HAP-1 (cell line): ENCODE measurements at regions not wholly inside any gene's neighbourhood (a gene's known extent, or its start where the extent isn't known, plus 50 kb on each side); places are given as distances from the start of the nearest gene placed in this dataset.

Experiments used
- DNase-seq, 2 experiments: peaks; one replicate each; pipeline ENCODE4 v3.0.0-alpha.2; 2016 to 2020; ENCODE audit warnings: low spot score in 2 of 2
- H3K27me3 ChIP-seq: fragments of 250-450 bp; sonication (Bioruptor Pico); 2 replicates; pipeline ENCODE4 v1.5.1; 2020; ENCODE audit warnings: low read depth, mild to moderate bottlenecking, moderate library complexity
- H3K36me3 ChIP-seq: fragments of 250-450 bp; sonication (Bioruptor Pico); replicated peaks from 2 replicates; pipeline ENCODE4 v1.5.1; 2020; ENCODE audit warnings: mild to moderate bottlenecking
- H3K4me1 ChIP-seq: fragments of 250-450 bp; sonication (Bioruptor Pico); 2 replicates; pipeline ENCODE4 v1.5.1; 2020; ENCODE audit warnings: mild to moderate bottlenecking
- H3K4me3 ChIP-seq: fragments of 250-450 bp; sonication (Bioruptor Pico); 2 replicates; pipeline ENCODE4 v1.5.1; 2020; ENCODE audit warnings: mild to moderate bottlenecking, moderate library complexity
- H3K9me3 ChIP-seq: fragments of 250-450 bp; sonication (Bioruptor Pico); 2 replicates; pipeline ENCODE4 v1.5.1; 2020; ENCODE audit warnings: mild to moderate bottlenecking, moderate library complexity
- in situ Hi-C: fragments of 300-500 bp; cut with MboI; formaldehyde crosslinking; loops from 3 replicates; pipeline ENCODE4 v1.14.3; 2020; ENCODE audit warnings: low sequenced_read_pairs, inconsistent platforms, mixed read lengths

DNA sequence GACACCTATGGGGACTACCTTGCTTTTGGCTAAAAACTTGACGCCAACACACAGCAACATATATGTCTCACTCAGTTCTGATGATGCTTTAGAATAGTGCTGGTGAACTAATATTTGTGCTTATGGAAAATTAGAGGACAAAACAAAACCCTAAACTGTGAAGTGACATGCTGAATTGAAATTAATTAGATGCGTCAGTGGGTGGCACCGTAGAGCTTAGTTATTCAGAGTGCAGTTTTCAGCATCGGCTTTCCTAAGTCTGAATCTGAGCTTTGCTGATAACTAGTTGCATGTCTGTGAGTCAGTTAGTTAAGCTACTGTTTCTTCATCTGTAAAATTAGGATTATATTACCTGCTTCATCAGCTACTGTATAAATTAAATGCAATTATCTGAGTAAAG, 245.0 kb upstream of the SORCS1 start:
- no peaks in the 10 kb centered on the region for H3K27me3 ChIP-seq
- H3K4me3 ChIP-seq = no peak overlapping the region
- no peaks in the 10 kb centered on the region for H3K36me3 ChIP-seq
- no peaks in the 10 kb centered on the region for H3K4me1 ChIP-seq
- in situ Hi-C loops = loop anchor here (25.0 kb wide), 1 partner anchor 403 kb away; no protein-coding TSS in a partner anchor
- H3K9me3 ChIP-seq = no peaks in the 10 kb centered on the region
- peak; percentile 35 to 49 for DNase-seq

GRCh38 chr10:107398115-107398514, 233.6 kb upstream of the SORCS1 start:
- in situ Hi-C loops = no loop called here

DNA sequence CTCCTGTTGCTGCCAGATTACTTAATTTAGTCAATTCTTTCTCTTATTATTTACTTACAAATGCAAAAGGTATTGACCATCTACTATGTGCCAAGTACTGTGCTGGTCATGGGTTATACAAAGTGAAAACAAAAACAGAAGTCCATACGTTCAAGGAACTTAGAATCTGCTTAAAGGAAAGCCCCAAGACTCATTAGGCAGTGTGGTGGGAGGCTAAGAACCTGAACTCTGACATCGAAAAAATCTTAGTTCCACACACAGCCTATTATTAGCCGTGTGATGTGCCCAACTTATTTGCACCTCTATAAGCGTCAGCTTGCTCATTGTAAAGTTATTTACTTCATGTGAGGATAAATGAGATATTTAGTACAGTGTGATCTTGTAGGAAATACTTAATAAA, 227.4 kb upstream of the SORCS1 start:
- DNase-seq = no peak
- Histone ChIP-seq H3K27me3 (peaks cover 21% of the 10 kb centered on the region), H3K4me1 (no peaks in the 10 kb centered on the region), H3K4me3 (no peak overlapping the region), H3K36me3 (no peaks in the 10 kb centered on the region), H3K9me3 (no peaks in the 10 kb centered on the region)
- in situ Hi-C loops = no loop called here

More at GRCh38 chr10:107398115-107398514, 233.6 kb upstream of the SORCS1 start:
- H3K27me3 ChIP-seq = peaks cover 6% of the 10 kb centered on the region
- DNase-seq = no peak
- H3K4me3 ChIP-seq = no peak overlapping the region
- H3K36me3 ChIP-seq = no peaks in the 10 kb centered on the region
- no peaks in the 10 kb centered on the region for H3K9me3 ChIP-seq
- H3K4me1 ChIP-seq = no peaks in the 10 kb centered on the region

- DNase-seq = no peak
- in situ Hi-C loops = no loop called here
- Histone ChIP-seq H3K4me3 (no peak overlapping the region), H3K4me1 (no peaks in the 10 kb centered on the region), H3K27me3 (peaks cover 21% of the 10 kb centered on the region), H3K36me3 (no peaks in the 10 kb centered on the region), H3K9me3 (no peaks in the 10 kb centered on the region)
Observed at GRCh38 chr10:107390563-107390962, 226.1 kb upstream of the SORCS1 start.

DNA sequence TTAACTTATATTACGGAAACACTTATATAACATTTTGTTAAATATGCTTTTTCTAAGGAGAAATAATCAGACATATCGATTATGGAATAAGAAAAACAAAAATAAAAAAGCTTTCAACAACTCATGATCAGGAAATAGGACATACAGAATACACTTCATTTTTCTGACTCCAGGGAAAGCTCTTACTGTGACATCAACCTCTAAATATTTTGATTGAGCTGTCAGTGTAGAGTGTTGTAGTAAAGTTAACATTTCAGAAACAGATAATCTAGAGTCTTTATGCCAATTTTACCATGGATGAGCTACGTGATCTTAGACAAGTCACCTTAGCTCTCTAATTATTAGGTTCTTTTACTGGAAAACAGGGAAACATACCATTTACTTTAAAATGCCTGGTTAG, 218.9 kb upstream of the SORCS1 start:
- Histone ChIP-seq H3K4me3 (no peak overlapping the region), H3K27me3 (no peaks in the 10 kb centered on the region), H3K9me3 (no peaks in the 10 kb centered on the region), H3K4me1 (no peaks in the 10 kb centered on the region), H3K36me3 (no peaks in the 10 kb centered on the region)
- in situ Hi-C loops = no loop called here
- no peak for DNase-seq

DNA sequence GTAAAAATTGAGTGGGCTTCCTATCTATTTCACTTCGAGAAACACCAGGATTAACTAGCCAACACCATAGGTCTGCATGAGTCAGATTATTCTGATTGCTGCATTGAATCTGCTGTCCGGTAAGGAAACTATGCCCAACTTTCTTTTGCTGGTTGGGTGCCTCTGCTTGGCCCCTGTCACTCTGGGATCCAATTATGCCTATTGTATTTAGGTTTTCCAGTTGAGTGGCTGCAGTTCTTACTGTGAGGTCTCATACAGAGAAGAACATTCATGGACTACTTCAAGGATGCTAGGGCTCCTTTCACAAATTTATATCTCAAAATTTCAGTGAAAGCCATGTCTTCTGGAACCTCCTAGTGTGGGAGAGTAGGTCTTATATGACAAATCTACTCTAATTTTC, 215.1 kb upstream of the SORCS1 start:
- H3K36me3 ChIP-seq = no peaks in the 10 kb centered on the region
- no peaks in the 10 kb centered on the region for H3K4me1 ChIP-seq
- no peak for DNase-seq
- no peaks in the 10 kb centered on the region for H3K27me3 ChIP-seq
- no peak overlapping the region for H3K4me3 ChIP-seq
- in situ Hi-C loops = no loop called here
- no peaks in the 10 kb centered on the region for H3K9me3 ChIP-seq

DNA sequence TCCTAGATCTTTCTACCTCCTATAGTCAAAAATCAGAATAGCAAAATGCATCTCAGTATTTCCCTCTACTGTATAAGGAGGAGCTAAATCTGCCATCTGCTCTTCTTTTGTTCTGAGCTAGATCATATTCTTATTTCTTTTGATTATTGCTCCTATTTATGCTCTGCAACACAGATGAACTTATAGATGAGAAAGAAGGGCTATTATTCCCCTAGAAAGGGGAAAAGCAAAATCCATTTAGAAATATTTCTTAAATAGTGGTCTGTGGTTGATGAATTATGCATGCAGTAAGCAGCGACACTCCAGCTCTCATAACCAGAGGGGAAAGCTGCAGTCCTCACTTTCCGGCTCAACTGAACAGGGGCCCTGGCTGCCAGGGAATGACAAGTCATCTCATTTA, 207.3 kb upstream of the SORCS1 start:
- no peak for DNase-seq
- in situ Hi-C loops = no loop called here
- Histone ChIP-seq H3K4me1 (no peaks in the 10 kb centered on the region), H3K36me3 (no peaks in the 10 kb centered on the region), H3K4me3 (no peak overlapping the region), H3K9me3 (no peaks in the 10 kb centered on the region), H3K27me3 (no peaks in the 10 kb centered on the region)

DNA sequence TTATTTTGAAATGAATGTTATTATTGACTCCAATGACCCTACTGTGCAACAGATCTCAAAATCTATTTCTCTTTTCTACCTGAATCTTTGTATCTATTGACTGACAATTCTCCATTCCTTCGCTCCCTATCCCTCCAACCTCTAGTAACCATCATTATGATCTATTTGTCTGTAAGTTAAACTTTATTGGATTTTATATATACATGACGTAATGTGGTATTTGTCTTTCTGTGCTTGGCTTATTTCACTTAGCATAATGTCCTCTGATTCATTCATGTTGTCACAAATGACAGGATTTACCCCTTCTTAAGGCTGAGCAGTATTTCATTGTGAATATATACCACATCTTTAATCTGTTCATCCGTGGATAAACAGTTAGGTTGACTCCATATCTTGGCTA, 200.4 kb upstream of the SORCS1 start:
- no peak overlapping the region for H3K4me3 ChIP-seq
- no peak for DNase-seq
- no peaks in the 10 kb centered on the region for H3K9me3 ChIP-seq
- in situ Hi-C loops = no loop called here
- H3K27me3 ChIP-seq = no peaks in the 10 kb centered on the region
- no peaks in the 10 kb centered on the region for H3K4me1 ChIP-seq
- H3K36me3 ChIP-seq = no peaks in the 10 kb centered on the region

DNA sequence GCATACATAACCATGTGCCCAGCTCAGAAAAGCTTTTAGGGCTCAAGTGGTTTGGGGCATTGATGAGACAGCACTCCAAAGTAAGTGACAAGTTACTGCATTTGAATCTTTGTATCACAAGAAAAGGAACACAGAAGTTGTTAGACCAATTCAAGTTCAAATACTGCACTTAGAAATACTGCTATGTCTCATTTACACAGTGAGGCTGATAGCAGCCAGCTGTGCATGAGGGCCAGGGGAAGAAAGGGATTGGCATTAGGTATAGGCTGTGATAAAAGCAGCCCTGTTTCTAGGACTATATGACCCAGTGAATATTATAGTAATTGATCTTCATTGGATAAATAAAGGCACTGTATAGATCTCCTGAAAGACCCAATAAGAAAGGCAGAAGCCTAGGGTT, 197.8 kb upstream of the SORCS1 start:
- in situ Hi-C loops = no loop called here
- Histone ChIP-seq H3K9me3 (no peaks in the 10 kb centered on the region), H3K27me3 (no peaks in the 10 kb centered on the region), H3K4me1 (no peaks in the 10 kb centered on the region), H3K4me3 (no peak overlapping the region), H3K36me3 (no peaks in the 10 kb centered on the region)
- DNase-seq = no peak

GRCh38 chr10:107357033-107357432, 192.5 kb upstream of the SORCS1 start:
- H3K4me3 ChIP-seq = no peak overlapping the region
- no peaks in the 10 kb centered on the region for H3K4me1 ChIP-seq
- H3K36me3 ChIP-seq = no peaks in the 10 kb centered on the region
- no peak for DNase-seq
- H3K27me3 ChIP-seq = no peaks in the 10 kb centered on the region
- no peaks in the 10 kb centered on the region for H3K9me3 ChIP-seq
- in situ Hi-C loops = no loop called here

GRCh38 chr10:107356396-107356795, 191.9 kb upstream of the SORCS1 start:
- Histone ChIP-seq H3K27me3 (no peaks in the 10 kb centered on the region), H3K36me3 (no peaks in the 10 kb centered on the region), H3K9me3 (no peaks in the 10 kb centered on the region), H3K4me1 (no peaks in the 10 kb centered on the region), H3K4me3 (no peak overlapping the region)
- no peak for DNase-seq
- in situ Hi-C loops = no loop called here

DNA sequence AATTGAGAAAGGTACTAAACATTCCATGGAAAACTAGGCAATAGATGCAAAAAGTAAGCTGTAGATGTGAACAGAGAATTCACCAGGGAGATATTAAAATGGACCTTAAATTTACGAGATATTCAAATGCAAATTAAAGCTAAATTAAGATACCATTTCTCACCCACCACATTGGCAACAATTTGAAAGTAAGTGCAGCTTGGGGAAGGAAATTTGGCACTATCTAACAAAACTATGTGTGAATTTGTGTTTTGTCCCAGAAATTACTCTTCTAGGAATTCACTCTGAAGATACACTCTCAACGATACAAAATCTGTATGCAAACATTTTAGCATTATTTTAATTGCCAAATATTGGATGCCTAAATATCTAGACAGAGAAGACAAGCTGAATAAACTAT, 178.2 kb upstream of the SORCS1 start:
- DNase-seq = no peak
- Histone ChIP-seq H3K4me1 (no peaks in the 10 kb centered on the region), H3K9me3 (no peaks in the 10 kb centered on the region), H3K4me3 (no peak overlapping the region), H3K36me3 (no peaks in the 10 kb centered on the region), H3K27me3 (no peaks in the 10 kb centered on the region)
- in situ Hi-C loops = no loop called here

DNA sequence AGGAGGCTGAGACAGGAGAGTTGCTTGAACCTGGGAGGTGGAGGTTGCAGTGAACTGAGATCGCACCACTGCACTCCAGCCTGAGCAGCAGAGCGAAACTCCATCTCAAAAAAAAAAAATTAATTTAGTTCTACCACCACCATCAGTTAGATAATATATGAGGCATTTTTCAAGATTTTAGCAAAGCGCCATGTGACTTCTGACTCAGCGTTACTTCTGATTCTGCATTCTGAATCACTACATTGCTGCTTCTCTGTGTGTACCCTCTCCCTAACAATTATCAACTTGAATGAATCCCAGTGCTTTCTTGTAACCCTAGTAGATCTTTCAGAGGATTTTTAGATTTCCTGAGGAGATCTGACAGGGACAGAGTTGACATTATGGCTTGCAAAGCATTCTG, 176.8 kb upstream of the SORCS1 start:
- H3K27me3 ChIP-seq = no peaks in the 10 kb centered on the region
- no peaks in the 10 kb centered on the region for H3K9me3 ChIP-seq
- no peaks in the 10 kb centered on the region for H3K36me3 ChIP-seq
- H3K4me1 ChIP-seq = no peaks in the 10 kb centered on the region
- no peak for DNase-seq
- H3K4me3 ChIP-seq = no peak overlapping the region
- in situ Hi-C loops = no loop called here

DNA sequence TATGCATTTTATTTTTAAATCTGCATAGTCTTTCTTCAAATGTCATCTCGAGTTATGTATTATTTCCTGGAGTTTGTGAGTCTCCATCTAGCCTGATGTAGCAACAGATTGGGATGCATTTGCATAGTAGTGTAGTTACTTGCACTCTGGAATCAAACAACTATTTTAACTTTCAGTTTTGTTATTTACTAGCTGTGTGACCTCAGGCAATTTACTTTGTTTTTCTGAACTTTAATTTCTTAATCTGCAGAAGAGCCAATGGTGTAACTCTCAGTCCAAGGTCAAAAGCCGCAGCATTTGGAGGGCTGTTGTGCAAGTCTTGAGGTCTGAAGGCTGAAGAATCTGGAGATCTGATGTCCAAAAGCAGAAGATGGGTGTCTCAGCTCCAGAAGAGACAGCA, 175.8 kb upstream of the SORCS1 start:
- H3K4me3 ChIP-seq = no peak overlapping the region
- H3K27me3 ChIP-seq = no peaks in the 10 kb centered on the region
- H3K36me3 ChIP-seq = no peaks in the 10 kb centered on the region
- in situ Hi-C loops = no loop called here
- no peak for DNase-seq
- H3K9me3 ChIP-seq = no peaks in the 10 kb centered on the region
- H3K4me1 ChIP-seq = no peaks in the 10 kb centered on the region

GRCh38 chr10:107336061-107336460, 171.6 kb upstream of the SORCS1 start:
- H3K4me1 ChIP-seq = no peaks in the 10 kb centered on the region
- H3K27me3 ChIP-seq = no peaks in the 10 kb centered on the region
- no peaks in the 10 kb centered on the region for H3K36me3 ChIP-seq
- no peak for DNase-seq
- in situ Hi-C loops = no loop called here
- no peaks in the 10 kb centered on the region for H3K9me3 ChIP-seq
- H3K4me3 ChIP-seq = no peak overlapping the region
